ENCODE measurements at regions not wholly inside any gene's neighbourhood (a gene's known extent, or its start where the extent isn't known, plus 50 kb on each side); places are given as distances from the start of the nearest gene placed in this dataset.
A peak's percentile ranks its signal among the peaks of the same experiment; 100 is the strongest.

DNA sequence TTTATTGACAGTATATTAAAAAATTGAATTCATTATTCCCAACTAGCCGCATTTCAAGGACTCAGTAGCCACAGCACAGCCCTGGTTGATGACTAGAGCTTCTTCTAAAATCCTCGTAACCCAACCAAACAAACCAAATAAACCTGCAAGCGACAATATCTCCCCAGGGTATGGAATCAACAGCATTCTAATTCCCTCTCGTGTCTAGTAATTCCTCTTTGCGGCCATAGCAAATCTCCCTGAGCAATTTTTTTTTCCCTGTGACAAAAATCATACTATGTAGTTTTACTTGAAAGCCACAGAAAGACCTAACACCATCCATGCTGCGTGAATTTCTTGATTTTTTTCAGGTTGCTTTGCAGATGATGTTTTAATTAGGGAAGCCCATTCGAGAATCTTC lies 143.4 kb upstream of the MYOCD start:
- DNase-seq (ENCODE audit: low read depth in 2 of 3, low spot score in 1 of 3): no peak

DNA sequence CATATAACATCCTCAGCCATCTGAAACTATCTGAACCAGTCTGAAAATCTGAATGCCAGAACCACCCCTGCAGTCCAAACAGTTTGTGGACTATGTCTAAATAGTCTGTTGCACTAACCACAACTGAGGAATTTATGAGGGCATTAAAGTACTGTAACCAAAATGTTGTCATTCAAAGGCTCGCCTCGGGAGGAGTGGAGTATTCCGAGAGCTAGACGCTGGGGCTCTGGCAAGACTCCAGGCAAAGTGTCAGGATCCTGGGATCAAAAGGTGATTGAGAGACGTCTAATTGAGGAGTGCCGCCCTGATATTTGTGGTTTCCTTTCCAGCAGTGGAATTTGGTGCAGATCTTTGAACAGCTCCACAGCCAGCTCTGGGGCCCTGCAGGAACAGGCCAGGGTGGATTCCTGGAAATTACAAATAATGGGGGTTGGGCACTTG lies 142.9 kb upstream of the MYOCD start:
- DNase-seq (ENCODE audit: low read depth in 2 of 3, low spot score in 1 of 3): no peak

DNA sequence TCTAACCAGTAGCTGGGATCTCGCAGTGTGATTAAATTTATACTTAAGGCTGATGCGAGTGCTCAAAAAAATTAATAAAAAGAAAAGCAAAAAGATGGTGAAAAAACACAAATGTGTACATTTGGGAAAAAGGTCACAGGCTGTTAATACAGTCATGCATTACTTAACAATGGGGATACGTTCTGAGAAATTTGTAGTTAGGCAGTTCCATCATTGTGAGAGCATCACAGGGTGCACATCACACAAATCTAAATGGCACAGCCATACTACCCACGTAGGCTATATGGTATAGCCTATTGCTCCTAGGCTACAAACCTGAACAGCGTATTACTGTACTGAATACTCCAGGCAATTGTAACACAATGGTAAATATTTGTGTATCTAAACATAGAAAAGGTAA lies 142.4 kb upstream of the MYOCD start:
- DNase-seq (ENCODE audit: low read depth in 2 of 3, low spot score in 1 of 3): no peak

DNA sequence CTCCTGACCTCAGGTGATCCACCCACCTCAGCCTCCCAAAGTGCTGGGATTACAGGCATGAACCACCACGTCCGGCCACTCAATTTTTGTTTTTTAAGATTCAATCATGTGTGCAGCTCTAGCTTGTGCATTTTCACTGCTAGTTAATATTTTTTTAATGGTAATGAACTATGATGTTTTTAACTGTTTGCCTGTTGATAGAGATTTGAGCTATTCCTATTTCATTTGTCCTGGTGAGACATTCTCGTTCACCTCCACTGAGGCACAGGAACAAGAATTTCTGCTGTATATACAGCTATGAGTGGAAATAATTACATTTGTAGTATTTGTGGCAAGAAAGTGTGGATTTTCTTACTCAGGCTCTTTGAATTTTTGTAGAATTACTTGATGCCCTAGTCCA lies 137.7 kb upstream of the MYOCD start:
- DNase-seq (ENCODE audit: low read depth in 2 of 3, low spot score in 1 of 3): no peak

DNA sequence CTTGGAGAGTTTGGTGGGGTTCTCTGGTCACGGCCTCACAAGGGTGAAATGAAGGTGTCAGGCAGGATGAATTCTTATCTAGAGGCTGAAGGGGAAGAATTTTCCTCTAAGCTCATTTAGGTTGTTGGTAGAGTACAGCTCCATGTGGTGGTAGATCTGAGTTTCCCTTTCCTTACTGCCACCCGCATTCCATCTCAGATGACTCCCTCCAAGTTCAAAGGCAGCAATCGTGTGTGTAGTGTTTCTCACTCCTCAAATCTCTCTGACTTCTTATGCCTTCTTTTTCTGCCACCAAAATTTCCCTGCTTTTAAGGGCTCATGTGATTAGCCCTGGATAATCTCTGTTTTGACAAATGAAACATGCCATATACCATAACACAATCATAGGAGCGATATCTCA lies 135.5 kb upstream of the MYOCD start:
- DNase-seq (ENCODE audit: low read depth in 2 of 3, low spot score in 1 of 3): no peak

DNA sequence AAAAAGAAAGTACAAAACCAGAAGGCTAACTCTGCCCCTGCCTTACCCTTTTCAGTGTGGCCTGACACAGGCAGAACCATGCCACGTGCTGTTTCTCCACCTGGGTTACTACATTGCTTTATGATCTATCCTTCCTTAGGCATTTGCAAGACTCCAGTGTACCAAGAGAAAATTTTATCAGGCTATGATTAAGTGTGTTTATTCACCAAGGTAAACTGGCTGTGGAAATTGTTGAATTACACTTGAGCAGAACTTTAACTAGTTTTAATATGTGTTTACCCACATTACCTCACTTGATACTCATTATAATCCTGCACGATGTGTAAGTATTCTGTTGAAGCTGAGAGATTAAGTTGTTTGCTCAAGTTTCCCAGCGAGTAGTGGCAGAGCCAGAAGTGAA lies 129.7 kb upstream of the MYOCD start:
- no peak for DNase-seq (ENCODE audit: low read depth in 2 of 3, low spot score in 1 of 3)

DNA sequence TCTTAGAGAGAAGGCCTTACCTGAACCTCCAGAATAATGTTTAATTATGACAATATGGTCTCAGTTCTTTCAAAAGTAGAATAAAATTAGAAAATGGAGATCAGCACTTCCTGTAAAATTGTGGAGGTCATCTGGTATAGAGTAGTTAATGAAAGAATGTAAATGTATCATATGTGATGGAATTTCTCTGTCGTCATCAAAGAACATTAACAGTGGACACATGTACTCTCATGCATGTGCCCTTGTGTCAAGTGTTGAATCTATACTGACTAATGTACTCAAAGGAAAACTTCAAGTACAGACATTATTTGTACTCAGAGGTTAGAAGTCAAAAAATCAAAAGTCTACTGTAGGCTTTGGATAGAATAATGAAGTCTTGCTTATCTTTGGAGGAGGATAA lies 129.2 kb upstream of the MYOCD start:
- DNase-seq (ENCODE audit: low read depth in 2 of 3, low spot score in 1 of 3): no peak

DNA sequence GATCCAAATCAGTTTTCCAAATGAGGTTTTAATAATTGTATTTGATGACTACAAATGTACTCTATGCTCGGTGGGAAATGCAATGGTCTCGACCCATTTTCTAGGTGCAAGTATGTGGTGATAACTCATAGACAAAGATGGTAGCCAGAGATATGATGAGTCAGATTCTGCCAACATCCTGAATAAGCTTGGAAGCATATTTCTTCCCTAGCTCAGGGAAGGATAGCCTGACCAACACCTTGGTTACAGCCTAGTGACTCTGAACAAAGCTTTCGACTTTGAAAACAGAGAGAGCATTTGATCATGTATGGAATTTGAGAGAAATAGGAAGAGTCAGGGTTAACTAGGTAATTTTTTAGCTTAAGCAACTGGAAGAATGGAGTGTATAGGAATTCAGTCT lies 128.3 kb upstream of the MYOCD start:
- DNase-seq (ENCODE audit: low read depth in 2 of 3, low spot score in 1 of 3): no peak

GRCh38 chr17:12538003-12538402 lies 127.7 kb upstream of the MYOCD start:
- no peak for DNase-seq (ENCODE audit: low read depth in 2 of 3, low spot score in 1 of 3)

DNA sequence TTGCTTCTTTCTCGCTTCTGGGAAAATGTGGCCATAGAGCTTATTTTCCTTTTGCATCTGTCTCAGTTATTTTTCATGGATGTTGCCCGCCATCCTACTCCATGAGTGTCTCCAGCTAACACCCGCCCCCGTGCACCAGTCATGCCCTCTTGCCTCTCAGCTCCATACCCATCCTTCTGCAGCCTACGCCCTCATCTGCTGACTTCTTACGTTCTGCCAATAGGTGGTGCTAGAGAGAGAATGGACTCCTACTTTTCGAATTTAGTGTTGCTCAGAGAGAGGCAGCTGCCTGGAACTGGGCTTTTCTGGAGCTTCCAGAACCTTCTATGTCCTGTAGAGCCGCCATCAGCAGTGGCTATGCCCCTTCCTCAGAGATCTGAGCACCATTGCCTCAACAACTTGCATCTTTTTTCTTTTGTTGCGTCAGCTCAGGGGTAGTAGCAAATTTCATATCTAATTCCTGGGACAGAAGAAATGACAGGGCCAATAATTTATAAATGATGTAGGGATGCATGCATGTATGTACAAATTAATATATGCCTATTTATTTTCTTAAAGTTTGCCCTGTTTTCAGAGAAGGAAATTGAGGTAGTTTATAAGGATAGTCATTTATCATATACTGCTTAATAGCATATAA lies 119.7 kb upstream of the MYOCD start:
- DNase-seq (ENCODE audit: low read depth in 2 of 3, low spot score in 1 of 3): peak in 1 of 3 donors; percentile 1

GRCh38 chr17:12546983-12547382 lies 118.7 kb upstream of the MYOCD start:
- no peak for DNase-seq (ENCODE audit: low read depth in 2 of 3, low spot score in 1 of 3)

DNA sequence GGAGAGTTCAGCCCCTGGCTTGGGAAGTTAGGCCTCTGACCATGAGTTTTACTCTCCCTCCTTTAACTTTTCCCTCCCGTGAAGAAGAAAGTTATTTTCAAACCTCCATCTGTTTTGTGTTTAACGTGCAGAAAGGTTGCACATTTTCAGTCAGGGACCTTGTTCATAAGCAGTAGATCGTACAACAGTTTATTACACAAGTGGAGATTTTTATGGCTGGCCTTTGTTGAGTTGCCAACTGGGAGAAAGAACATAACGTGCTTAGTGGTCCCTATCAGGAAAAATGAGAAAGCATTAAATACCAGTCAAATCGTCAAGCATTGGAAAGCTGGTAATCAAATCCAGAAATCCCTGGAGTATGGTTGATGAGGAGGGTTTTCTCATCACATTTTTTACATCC lies 117.9 kb upstream of the MYOCD start:
- no peak for DNase-seq (ENCODE audit: low read depth in 2 of 3, low spot score in 1 of 3)

GRCh38 chr17:12548558-12548957 lies 117.1 kb upstream of the MYOCD start:
- DNase-seq (ENCODE audit: low read depth in 2 of 3, low spot score in 1 of 3): no peak

- no peak for DNase-seq (ENCODE audit: low read depth in 2 of 3, low spot score in 1 of 3)
Observed at GRCh38 chr17:12549499-12550041, 116.1 kb upstream of the MYOCD start.

DNA sequence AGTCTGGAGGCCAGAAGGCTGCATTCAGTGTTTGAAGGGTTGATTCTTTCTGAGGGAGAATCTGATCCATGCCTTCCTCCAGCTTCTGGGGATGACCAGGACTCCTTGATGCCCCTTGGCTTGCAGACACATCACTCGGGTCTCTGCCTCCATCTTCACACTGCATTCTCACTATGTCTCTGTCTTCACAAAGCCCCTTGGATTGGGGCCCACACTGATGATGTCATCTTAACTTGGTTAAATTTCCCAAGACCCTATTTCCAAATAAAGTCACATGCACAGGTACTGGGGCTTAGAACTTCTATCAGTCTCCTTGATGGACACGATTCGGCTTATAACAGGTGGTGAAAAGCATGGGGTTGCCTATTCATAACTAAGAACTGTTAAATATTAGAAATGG lies 112.1 kb upstream of the MYOCD start:
- DNase-seq (ENCODE audit: low read depth in 2 of 3, low spot score in 1 of 3): no peak

DNA sequence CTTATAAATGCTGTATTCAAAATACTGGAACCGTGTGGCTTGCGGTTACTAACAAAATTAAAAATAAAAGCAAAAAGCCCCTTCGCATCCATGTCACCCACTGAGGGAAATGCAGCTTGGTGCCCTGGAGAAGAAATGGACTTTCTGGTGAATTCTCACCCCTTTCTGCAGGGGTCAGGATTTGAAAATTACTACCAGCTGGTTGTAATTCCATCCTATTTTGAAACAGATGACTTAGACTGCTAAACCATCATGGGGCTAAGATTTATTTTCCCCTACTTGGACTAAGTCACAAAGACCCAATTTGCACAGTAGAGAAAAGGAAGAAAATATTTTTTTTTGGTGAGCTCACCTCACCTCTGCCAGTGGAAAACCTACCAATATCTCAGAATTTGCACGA lies 111.4 kb upstream of the MYOCD start:
- DNase-seq (ENCODE audit: low read depth in 2 of 3, low spot score in 1 of 3): no peak

GRCh38 chr17:12566291-12566690 lies 99.4 kb upstream of the MYOCD start:
- DNase-seq (ENCODE audit: low read depth in 2 of 3, low spot score in 1 of 3): no peak

DNA sequence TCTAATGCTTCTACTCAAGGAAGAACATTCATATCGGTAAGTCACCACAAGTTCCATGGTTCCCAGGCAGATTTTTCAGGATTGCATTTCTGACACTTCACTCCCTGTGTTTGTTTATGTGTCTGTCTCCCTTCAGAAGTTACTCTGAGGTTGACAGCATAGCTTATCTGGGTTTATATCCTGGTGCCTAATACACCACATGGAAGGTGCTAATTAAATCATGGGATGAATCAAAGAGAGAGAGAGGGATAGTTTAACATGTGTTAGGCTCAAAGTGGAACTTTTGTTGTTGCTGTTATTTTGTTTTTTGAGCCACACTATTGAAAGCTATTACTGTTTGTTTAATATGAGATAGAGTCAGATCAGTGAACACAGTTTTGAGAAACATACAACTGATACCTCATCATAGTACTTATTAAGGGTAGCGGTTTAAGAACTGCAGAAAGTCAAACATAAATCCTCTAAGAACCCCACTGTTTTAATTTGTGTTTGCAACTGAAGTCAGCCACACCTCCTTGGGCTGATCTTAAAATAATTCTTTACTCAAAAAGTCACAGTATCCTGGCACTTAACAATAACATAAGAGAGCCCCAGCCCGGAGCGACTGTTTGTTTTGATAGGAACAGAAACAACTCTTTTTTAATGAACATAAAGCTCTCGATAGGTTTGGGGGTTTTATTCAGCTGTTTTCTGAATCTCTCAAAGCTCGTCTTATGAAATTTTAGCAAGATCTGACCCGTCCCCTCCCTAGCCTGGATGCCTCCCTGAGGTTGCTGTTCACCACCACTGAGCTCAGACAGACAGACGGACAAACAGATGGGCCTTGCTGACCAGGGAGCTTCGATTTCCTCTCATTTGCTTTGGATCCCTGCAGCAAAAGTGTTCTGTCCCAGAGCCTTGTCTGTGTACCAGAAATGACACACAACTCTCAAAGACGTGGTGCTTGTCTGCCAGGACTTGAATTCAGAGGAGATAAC lies 98.3 kb upstream of the MYOCD start:
- DNase-seq (ENCODE audit: low read depth in 2 of 3, low spot score in 1 of 3): no peak

- DNase-seq (ENCODE audit: low read depth in 2 of 3, low spot score in 1 of 3): no peak
Observed at GRCh38 chr17:12568358-12569251, 97.1 kb upstream of the MYOCD start.

- DNase-seq (ENCODE audit: low read depth in 2 of 3, low spot score in 1 of 3): no peak
Observed at GRCh38 chr17:12571606-12572005, 94.1 kb upstream of the MYOCD start.

GRCh38 chr17:12574525-12574924 lies 91.2 kb upstream of the MYOCD start:
- DNase-seq (ENCODE audit: low read depth in 2 of 3, low spot score in 1 of 3): no peak

Data from stimulated activated CD4-positive, alpha-beta T cell treated with anti-CD3 and anti-CD28 coated beads, Interleukin-12 subunit alpha, Interleukin-12 subunit beta, amount 100 ng/mL, for 48 hours (primary cell).